Cardiac muscle cell (in vitro differentiated cells and primary cell): ENCODE measurements at regions not wholly inside any gene's neighbourhood (a gene's known extent, or its start where the extent isn't known, plus 50 kb on each side); places are given as distances from the start of the nearest gene placed in this dataset.

Experiments used
- DNase-seq, 2 donors: peaks; one replicate each; pipeline versions ENCODE4 v3.0.0 to v3.0.0-alpha.2; 2010 to 2017; ENCODE audit warnings: low read depth in 1 of 2, low spot score in 1 of 2
- H3K27ac ChIP-seq: fragments of 200-600 bp; sonication (generic); 2 replicates; pipeline ENCODE4 v1.5.1; 2016
- H3K27me3 ChIP-seq: fragments of 200-600 bp; sonication (generic); 2 replicates; pipeline ENCODE4 v1.6.0; 2016; ENCODE audit warnings: control low read depth
- H3K36me3 ChIP-seq: fragments of 200-600 bp; sonication (generic); 2 replicates; pipeline ENCODE4 v1.5.1; 2016; ENCODE audit warnings: control low read depth
- H3K4me1 ChIP-seq: fragments of 200-600 bp; sonication (generic); 2 replicates; pipeline ENCODE4 v1.8.1; 2017; ENCODE audit warnings: low read depth, mild to moderate bottlenecking, mixed run types
- H3K4me3 ChIP-seq: fragments of 200-600 bp; sonication (generic); 2 replicates; pipeline ENCODE4 v1.5.1; 2016; ENCODE audit warnings: mild to moderate bottlenecking
- H3K9me3 ChIP-seq: fragments of 200-600 bp; sonication (generic); 2 replicates; pipeline ENCODE4 v1.5.1; 2017; ENCODE audit warnings: low read depth, mild to moderate bottlenecking, control low read depth
- TF ChIP-seq, protein P1 (sequence below): IDR thresholded peaks from 2 replicates; pipeline ENCODE4 v1.5.1; 2012; ENCODE audit warnings: low read depth, mild to moderate bottlenecking, low read length

DNA sequence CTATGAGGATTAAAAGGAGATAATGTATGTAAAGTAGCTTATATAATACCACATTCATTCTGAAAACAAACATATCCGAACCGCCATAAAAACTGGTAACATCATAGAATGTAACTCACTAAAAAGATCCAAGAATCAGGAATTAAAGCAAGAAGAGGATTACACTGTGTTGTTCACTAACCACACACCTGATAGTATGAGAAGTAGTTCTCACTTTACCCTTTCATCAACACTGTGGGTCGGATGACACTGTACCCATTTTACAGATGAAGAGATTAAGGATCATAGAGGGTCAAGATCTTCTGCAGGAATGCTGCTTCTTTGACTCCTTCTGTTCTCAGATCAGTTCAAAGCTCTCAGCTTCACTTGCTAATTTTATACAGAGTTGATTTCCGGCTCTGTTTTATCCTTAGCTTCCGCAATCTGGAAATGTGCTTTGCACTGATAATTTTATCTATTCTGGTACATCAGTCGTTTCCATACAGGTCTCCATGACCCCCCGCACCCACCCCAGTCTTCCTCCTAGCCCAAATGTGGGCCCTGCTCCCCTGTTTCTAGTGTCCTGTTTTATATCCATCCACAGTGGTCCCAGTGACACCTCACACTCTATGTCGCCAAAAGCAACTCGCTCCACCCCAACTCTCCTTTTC lies 288.6 kb upstream of the CCL2 start:
- Histone ChIP-seq H3K4me1 (no peaks in the 10 kb centered on the region), H3K27me3 (no peaks in the 10 kb centered on the region), H3K4me3 (no peak overlapping the region), H3K36me3 (no peaks in the 10 kb centered on the region), H3K9me3 (no peaks in the 10 kb centered on the region), H3K27ac (no peak overlapping the region)
- no peak for DNase-seq
- TF ChIP-seq, protein P1, sequence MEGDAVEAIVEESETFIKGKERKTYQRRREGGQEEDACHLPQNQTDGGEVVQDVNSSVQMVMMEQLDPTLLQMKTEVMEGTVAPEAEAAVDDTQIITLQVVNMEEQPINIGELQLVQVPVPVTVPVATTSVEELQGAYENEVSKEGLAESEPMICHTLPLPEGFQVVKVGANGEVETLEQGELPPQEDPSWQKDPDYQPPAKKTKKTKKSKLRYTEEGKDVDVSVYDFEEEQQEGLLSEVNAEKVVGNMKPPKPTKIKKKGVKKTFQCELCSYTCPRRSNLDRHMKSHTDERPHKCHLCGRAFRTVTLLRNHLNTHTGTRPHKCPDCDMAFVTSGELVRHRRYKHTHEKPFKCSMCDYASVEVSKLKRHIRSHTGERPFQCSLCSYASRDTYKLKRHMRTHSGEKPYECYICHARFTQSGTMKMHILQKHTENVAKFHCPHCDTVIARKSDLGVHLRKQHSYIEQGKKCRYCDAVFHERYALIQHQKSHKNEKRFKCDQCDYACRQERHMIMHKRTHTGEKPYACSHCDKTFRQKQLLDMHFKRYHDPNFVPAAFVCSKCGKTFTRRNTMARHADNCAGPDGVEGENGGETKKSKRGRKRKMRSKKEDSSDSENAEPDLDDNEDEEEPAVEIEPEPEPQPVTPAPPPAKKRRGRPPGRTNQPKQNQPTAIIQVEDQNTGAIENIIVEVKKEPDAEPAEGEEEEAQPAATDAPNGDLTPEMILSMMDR, result no peak

DNA sequence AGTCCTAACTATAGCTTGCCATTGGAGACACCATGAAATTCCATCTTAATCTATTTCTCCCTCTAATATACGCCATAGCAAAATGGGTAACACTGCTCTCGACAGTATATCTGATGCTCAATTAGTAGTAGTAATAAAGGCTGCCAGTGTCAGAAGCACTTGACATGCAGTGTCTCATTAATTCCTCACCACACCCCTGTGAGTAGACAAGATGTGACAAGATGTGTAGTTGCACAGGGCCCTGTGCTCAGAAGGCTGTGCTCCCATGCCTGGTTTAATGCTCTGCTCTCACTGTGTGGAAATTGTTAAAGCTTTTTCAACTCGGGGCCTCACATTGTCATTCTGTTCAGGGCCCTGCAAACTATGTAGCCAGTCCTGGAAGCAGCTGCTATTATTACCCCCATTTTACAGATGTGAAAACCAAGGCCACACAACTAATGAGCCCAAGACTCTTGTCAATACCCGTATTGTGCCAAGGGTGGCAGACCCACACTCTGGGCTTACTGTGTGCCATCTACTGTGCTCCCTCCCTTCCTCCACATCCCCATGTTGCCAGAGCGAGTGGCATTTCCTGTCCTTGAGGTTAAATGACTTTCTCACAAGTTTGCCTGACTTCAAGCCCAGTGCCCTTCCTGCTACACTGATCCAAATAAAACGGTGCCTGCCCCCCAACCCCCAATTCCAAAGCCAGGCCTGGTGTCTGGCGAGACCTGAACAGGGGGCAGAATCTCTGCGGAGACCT lies 287.3 kb upstream of the CCL2 start:
- H3K27me3 ChIP-seq, result no peaks in the 10 kb centered on the region
- H3K4me1 ChIP-seq, result no peaks in the 10 kb centered on the region
- H3K36me3 ChIP-seq, result no peaks in the 10 kb centered on the region
- H3K9me3 ChIP-seq, result no peaks in the 10 kb centered on the region
- no peak overlapping the region for H3K4me3 ChIP-seq
- H3K27ac ChIP-seq, result no peak overlapping the region
- no peak for DNase-seq
- TF ChIP-seq, protein P1, result no peak

DNA sequence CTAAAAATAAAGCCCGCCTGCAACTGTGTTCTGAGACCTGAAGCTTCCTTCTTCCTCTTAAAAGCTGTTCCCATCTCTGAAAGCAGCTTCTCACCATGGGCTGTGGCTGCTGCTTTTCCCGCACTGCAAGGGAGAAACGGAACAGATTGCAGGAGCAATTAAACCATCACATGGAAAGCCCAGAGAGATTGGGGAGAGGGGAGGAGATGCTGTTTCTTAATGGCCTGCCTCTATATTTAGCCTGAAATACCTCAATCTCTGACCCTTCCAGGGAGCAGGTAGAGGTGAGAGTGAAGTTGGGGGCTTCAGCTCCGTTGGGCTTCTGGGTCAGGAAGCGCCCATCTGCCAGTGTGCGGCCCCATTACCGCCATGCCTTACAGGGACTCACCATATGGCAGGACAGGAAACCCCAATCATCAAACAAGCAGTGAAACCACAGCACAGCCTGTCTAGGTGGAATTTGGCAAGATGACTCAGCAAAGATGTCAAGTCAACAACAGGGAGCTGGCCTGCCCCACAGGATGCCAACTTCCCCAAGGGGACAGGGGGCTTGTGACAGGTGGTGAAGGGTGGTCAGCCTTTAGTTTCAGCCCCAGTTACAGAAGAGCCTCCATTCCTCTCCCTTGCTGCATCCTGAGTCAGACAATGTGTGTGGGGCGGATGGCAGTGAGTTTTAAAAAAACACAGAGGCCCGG lies 286.6 kb upstream of the CCL2 start:
- no peaks in the 10 kb centered on the region for H3K9me3 ChIP-seq
- H3K4me3 ChIP-seq, result no peak overlapping the region
- DNase-seq, result no peak
- H3K4me1 ChIP-seq, result no peaks in the 10 kb centered on the region
- H3K27ac ChIP-seq, result no peak overlapping the region
- H3K27me3 ChIP-seq, result no peaks in the 10 kb centered on the region
- H3K36me3 ChIP-seq, result no peaks in the 10 kb centered on the region
- TF ChIP-seq, protein P1, result no peak

DNA sequence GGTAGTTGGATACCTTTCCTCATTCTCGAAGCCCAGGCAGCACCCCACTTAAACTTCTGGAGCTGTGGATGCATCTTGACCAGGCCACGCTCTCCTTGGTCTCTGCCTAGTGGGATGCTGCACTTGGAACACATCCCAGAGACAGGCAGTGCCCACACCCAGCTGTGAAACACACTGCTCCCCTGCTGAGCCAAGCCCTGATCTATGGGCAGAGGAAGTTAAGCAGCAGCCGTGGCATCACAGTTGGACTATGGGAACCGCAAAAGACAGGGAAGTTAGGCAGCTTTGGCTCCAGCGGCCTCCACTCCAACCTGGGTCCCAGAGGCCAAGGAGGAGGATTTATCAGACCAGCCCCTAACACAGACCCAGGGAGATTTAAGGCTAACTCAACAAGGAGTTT lies 284.8 kb upstream of the CCL2 start:
- Histone ChIP-seq H3K4me1 (no peaks in the 10 kb centered on the region), H3K27me3 (no peaks in the 10 kb centered on the region), H3K4me3 (no peak overlapping the region), H3K27ac (no peak overlapping the region), H3K9me3 (no peaks in the 10 kb centered on the region), H3K36me3 (no peaks in the 10 kb centered on the region)
- TF ChIP-seq, protein P1, result no peak
- DNase-seq, result no peak

DNA sequence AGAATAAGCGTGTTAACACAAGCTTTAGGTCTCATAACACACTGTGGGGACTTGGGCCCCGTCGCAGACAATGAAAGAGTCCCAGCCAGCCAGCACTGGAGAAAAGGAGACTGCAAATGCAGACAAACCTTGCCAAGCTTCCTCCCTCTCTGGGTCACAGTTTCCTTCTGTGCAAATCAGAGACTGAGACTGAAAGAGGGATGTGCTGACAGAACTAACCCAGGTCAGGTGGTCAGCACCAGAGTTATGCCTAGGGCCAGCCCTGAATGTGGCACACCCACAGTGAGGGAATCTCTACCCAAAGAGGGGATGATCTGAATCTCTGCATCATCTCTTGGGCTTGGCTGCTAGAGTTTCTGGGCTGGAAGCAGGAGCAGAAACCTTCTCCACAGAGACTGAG lies 282.3 kb upstream of the CCL2 start:
- no peaks in the 10 kb centered on the region for H3K36me3 ChIP-seq
- DNase-seq, result no peak

More for the DNA sequence above, 282.3 kb upstream of the CCL2 start:
- Histone ChIP-seq H3K9me3 (no peaks in the 10 kb centered on the region), H3K27me3 (no peaks in the 10 kb centered on the region), H3K27ac (no peak overlapping the region), H3K4me1 (no peaks in the 10 kb centered on the region), H3K4me3 (no peak overlapping the region)
- TF ChIP-seq, protein P1, result no peak
